ENCODE measurements at regions not wholly inside any gene's neighbourhood (a gene's known extent, or its start where the extent isn't known, plus 50 kb on each side); places are given as distances from the start of the nearest gene placed in this dataset.

- TF ChIP-seq, protein P1, sequence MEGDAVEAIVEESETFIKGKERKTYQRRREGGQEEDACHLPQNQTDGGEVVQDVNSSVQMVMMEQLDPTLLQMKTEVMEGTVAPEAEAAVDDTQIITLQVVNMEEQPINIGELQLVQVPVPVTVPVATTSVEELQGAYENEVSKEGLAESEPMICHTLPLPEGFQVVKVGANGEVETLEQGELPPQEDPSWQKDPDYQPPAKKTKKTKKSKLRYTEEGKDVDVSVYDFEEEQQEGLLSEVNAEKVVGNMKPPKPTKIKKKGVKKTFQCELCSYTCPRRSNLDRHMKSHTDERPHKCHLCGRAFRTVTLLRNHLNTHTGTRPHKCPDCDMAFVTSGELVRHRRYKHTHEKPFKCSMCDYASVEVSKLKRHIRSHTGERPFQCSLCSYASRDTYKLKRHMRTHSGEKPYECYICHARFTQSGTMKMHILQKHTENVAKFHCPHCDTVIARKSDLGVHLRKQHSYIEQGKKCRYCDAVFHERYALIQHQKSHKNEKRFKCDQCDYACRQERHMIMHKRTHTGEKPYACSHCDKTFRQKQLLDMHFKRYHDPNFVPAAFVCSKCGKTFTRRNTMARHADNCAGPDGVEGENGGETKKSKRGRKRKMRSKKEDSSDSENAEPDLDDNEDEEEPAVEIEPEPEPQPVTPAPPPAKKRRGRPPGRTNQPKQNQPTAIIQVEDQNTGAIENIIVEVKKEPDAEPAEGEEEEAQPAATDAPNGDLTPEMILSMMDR (IDR thresholded peaks at IDR 0.05): no peak
- TF ChIP-seq POLR2A (IDR thresholded peaks at IDR 0.05): no peak
These were observed 115.5 kb downstream of the MED10 start for GRCh38 chr5:6262651-6263363.
